ENCODE measurements at regions not wholly inside any gene's neighbourhood (a gene's known extent, or its start where the extent isn't known, plus 50 kb on each side); places are given as distances from the start of the nearest gene placed in this dataset.
"Not testable (repeated sequence)": the region's sequence is repeated elsewhere in the genome, so short reads cannot be mapped to it uniquely, and the experiment has no call there.

DNA sequence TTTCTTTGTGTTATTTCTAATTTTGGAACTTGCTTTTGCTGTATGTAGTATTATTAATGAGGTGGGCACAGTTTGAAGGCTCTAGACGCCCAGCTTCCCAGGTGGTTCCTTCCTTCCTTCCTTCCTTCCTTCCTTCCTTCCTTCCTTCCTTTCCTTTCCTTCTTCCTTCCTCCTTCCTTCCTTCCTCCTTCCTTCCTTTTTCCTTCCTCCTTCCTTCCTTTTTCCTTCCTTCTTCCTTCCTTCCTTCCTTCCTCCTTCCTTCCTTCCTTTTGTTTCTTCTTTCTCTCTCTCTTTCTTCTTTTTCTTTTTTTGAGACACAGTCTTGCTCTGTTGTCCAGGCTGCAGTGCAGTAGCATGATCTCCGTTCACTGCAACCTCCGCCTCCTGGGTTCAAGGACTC is 906.7 kb downstream of the AACS start:
- no peak for DNase-seq (ENCODE audit: low spot score)

DNA sequence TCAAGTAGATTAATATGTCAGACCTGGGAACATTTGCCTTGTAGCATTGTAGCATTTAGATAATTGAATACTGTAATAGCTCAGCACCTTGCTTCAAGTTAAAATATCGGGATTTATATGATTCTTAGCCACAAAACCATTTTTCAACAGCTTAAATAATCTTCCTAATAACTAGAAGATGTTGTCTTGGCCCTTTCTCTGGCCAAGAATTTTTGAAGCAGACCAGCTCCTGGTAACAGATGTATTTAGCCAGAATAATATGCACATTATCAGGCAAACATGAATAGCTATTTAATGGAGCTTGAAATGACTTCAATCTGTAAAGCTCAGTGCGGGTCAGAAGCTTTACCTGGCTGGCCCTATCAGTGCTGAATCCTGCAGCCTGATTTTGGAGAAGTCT is 913.1 kb downstream of the AACS start:
- DNase-seq (ENCODE audit: low spot score) = no peak

DNA sequence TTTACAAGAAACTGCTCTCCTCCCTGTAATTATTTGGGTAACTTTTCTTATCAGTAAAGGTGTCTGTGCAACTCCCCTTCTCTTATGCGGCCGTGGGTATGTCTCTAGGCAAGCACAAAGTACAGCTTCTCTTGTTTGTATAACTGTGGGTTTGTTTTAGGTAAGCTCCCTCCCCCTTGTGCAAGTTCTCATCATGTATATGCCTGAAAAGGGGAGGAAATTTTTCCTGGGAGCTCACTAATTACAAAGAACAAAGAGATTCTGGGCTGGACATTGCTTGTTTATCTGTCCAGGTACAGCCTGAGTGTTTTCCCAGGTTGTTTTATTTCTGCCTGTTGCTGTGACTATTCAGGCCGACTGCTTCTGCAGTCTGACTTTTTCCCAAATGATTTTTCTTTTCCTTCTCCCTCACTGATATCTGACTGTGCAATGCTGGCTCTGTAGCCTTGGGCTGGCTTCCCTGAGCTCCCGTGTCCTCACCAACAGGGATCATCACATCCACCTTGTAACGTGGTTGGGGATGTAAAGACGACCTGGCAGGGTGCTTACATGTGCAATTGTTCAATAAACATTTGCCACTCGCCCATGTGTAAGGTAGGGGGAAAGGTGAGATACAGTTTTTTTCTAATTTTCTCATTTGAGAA is 916.5 kb downstream of the AACS start:
- no peak for DNase-seq (ENCODE audit: low spot score)

DNA sequence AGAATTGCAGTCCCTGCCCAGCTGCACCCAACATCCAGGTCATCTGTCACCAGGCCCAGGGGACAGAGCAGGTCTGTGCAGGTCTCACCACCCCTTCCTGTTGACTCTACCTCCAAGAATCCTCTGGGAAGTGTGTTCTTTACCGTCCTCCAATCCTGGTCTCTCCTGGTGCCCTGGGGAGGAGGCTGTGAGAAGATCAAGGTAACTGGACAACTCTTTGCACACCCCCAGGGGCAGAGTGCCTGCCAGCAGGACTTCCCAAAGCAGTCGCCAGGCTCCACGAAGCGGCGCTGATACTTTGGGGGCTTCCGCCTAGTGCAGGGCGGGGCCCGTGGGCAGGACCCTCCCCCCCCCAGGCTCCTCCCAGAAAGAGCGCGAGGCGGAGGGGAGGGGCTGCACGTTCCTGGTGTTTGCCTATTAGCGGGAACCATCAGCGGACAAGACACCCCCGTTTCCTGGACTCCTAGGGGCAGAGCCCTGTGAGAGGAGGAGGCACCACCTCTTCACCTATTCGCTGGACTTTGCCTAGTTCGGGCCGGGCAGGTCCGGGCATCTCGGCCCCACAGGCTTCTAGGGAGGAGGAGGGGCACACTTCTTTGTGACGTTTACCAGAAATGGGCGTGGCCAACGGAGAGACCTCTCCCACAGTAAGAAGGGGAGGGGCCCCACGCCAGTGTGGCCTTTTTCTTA is 918.0 kb downstream of the AACS start:
- no peak for DNase-seq (ENCODE audit: low spot score)

DNA sequence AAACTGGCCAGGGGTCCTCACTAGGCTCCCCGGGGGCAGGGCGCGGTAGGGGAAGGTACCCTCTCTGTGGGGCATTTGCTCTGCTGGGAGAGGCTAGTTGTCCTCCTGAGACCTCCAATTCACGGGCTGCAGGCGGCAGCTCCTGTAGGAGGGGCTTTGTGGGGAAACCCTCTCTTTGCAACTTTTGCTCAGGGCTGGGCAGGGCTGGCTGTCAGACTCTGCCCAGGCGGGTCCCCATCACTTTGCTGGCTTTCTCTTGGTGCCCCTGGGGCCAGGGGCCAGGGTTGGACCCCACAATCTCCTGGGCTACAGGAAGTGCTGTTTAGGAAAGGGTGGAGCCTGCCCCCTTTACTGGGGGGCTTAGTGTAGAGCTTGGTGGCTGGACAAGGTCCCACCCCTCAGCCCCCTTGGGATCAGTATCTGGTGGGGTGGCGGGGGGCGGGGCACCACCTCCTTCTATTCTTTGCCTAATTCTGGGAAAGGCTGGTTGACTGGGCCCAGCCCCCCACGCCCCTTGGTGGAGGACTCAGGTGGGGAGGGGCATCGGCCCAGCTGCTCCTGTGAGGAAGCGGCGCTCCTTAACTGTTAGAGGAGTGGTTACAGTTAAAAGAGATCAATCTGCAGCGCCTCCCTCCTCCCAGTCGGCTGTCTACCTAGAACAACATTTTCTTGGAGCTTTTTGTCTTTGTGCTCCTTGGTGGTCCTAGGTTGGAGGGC is 918.7 kb downstream of the AACS start:
- DNase-seq (ENCODE audit: low spot score) = no peak

DNA sequence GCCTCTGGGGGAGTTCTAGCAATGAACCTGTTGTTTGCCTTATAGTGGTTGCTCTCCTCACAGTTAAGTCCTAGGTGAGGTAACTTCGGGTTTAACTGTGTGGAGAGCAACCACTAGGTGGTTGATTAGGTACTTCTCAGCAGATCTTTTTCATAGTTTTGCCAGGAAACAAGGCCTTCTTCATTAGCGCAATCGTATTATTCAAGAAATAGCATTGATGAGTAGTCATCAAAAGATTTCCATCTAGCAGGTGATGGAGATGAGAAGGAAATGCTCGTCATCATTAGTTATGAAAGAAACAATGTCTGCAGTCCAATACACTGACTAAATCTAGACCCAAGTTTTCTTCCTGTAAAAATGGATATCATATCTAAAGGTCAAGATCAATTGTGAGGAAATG is 923.3 kb downstream of the AACS start:
- no peak for DNase-seq (ENCODE audit: low spot score)

DNA sequence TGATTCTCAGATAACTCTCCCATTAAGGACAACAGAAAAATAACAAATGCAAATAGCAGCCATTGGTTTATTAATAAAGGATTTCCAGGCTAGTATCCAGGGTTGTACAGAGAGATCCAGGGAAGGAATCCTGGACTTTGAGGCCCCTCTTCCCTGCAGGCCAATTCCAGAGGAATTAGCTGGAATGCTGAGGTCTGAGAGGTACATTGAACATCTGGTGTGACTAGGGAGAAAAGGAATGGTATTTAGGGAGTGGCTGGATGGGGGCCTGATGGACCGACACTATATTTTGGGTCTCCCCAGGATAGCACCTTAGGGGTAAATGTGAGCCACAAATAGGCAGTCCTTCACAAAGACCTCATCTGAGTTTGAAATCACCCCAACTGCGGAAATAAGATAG is 924.5 kb downstream of the AACS start:
- DNase-seq (ENCODE audit: low spot score) = no peak

DNA sequence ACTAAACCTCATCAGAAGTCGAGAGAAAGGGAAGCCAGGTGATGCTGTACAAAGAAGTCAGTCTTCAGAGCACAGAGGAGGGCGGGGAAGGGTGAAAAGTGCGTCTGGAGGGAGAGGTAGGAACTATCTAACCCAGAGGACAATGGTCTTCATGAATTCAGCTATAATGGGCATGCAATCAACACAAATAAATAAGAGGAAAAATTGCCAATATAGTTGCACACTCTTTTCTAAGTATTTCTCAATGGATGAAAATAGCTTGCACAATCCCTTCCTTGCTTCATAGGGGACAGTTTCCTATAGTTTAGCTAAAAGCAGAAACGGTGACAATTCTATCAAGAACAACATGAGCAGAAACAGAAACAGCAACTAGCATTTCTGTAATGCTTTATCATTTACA is 931.2 kb downstream of the AACS start:
- no peak for DNase-seq (ENCODE audit: low spot score)

DNA sequence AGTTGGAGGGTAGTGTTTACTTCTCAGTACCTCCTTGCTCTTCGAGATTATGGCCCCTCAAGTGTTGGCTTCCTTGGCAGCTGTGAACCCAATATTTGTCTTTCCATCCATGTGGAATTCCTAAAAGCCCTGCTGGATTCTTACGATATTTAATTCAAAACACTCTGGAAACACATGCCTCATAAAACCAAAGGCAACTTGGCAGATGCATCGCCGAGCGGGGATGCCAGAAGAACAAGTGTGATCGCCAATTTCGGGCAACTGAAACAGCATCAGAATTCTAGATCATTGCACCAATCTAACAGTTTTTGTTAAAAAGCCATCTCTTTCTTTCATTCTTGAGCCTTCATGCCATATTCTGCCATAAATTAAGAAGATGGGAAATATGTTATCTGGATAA is 934.4 kb downstream of the AACS start:
- DNase-seq (ENCODE audit: low spot score) = no peak

DNA sequence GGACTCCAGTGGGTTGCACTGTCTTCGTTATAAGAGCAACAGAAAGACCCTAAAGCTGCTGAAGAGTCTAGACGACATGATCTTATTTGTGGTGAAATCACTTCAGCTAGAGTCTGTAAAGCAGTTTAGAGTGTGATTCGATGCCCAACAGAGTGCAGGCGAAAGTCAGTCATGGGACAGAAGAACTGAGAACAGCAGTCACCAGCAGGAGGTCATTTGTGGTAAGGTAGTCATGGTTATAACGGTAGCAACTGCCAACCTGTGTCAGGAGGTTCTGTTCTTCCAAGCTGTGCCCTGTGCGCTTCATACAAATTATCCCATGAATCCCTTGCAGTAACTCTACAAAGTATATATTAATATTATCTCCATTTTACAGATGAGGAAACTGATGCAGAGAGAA is 954.1 kb downstream of the AACS start:
- DNase-seq (ENCODE audit: low spot score) = no peak

DNA sequence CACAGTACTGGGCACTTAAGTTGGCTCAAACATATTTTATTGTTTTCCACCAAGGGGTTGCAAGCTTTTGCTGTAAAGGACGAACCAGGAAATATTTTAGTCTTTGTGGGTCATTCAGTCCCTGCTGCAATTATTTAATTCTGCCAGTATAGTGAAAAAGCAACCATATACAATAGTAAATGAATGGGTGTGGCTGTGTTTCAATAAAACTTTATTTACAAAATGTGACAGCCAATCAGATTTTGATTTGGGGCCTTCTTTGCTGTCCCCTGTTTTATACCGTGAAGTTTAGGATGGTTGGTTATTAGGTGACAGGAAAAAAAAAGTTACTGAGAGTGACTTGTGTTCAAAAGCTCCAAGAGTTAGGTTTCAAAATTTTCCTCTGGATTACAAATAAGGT is 956.4 kb downstream of the AACS start:
- DNase-seq (ENCODE audit: low spot score) = no peak

DNA sequence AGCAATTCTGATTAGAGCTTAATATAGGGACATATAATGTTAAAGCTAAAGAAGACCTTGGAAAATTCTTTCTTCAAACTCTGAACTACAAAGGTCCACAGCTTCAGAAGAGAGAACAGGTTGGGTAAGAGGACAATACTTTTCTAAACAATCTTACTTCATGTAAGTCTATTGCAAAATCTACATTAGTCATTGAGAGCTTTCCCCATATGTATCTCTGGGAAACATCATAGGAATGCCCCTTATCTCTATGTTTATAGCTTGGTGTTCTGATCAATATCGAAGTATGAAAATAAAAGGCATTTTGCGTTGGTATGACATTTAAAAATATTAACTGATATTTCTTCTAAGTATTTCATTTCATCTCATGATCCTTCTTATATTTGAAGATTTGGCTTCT is 962.6 kb downstream of the AACS start:
- DNase-seq (ENCODE audit: low spot score) = no peak

DNA sequence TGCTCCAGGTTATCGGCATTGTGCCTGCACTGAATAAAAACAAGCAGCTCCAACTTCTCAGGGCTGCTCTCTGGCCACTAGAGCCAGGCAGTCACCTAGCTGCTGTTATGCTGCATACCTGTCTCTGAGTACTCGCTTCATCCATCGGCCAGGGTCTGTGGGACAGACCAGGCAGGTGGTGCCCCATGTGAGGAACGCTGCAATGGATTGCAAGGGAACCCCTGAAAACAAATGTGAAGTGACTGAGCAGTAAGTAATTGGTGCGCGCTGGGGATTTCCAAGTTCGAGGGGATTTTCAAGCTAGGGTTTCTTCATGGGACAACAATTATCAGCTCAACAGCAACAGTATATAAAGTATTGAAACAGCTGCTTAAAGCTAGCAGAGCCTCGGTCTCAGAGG is 965.3 kb downstream of the AACS start:
- no peak for DNase-seq (ENCODE audit: low spot score)

DNA sequence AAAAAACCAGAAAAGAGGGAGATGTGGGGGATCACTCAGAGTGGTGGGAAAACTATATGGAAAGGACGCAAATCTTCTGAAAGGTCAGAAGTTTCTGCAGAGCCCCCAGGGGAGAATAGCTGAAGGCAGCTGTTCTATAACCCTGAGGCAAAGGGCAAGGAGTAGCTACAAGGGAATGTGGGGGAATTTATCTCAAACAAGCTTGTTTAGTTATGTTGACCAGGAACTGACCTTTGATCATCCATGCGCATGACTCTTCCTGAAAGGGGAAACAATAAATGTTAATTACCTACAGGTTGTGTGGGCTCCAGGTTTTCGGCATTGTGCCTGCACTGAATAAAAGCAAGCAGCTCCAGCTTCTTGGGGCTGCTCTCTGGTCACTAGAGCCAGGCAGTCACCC is 968.5 kb downstream of the AACS start:
- DNase-seq (ENCODE audit: low spot score) = no peak

DNA sequence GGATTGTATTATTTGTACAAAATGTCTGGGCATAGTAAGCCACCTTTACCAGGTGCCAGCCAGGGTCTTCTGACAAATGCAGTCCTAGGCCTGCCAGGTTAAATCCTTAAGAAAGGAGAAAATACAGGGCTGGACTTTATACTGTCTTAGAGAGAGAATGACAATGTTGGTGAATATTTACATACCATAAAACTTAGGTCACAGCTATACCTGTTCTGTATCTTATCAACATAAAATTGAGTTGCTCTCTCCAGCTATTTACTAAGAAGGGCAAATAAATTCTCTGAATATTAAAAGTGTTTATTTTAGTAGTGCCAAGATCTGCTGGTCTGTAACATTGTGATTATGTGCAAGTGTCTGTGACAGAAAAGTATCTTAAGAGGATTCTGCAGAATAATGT is 971.1 kb downstream of the AACS start:
- no peak for DNase-seq (ENCODE audit: low spot score)

DNA sequence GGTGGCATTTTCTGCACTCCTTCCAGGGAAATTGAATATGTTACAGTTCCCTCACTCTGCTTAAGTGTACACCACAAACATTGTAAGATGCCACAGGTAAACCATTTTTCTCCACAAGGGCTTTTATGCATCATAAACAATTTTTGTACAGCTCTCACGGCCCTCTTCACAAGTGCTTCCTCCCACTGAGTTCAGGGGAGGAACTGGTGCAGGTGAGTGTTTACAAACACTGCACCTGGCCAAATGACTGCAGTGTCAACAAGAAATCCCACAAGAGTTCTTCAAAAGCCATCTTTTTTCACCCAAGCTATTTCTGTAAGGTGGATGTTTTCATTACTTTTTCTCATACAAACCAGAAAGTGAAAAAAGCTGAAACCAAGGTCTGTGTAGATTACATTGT is 973.2 kb downstream of the AACS start:
- no peak for DNase-seq (ENCODE audit: low spot score)

DNA sequence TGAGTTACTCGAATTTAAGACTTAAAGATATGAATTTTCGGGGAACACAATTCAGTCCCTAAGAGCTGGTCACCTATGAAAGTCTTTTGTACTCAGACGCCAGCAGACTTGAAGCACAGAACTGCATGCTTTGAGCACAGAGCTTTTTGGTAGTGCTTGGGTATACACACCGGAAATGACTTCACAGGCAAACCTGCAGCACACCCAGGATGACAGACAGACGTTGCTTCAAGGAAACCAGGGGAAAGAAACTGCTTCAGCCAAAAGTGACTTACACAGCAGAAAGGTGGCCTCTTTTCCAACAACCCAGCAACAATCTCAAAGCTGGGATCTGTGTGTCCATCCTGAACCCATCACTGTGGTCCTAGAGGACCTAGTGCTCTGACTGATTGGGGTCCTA is 975.1 kb downstream of the AACS start:
- no peak for DNase-seq (ENCODE audit: low spot score)

DNA sequence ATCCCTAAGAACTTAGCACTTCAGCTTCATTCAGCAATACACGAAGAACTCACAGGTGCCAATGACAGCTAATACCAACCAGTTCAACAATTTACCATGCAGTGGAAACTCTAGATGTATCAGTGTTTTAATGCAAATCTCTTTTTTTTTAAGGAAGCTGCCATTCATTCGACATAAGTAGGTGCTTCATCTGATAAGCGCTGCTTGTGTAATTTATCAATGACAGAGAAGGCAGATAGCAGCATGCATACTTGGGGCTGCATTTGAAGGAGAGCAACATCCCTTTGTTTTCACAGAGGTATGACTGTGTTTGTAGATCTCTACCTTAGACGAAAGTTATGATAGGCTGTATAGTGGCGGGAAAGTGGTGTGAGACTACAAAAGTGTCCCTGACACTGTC is 977.1 kb downstream of the AACS start:
- DNase-seq (ENCODE audit: low spot score) = no peak

DNA sequence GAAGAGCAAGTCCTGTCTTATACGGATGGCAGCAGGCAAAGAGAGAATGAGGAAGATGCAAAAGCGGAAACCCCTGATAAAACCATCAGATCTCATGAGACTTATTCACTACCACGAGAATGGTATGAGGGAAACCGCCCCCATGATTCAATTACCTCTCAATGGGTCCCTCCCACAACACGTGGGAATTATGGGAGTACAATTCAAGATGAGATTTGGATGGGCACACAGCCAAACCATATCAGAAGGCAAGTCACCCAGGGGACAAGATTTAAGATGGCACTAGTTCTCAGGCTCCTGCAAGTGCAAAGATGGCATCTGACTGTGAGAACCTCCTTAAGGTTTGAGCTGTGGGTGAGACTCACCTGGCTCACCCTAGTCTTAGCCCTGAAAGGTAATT is 984.3 kb downstream of the AACS start:
- not testable (repeated sequence) for DNase-seq (ENCODE audit: low spot score)

DNA sequence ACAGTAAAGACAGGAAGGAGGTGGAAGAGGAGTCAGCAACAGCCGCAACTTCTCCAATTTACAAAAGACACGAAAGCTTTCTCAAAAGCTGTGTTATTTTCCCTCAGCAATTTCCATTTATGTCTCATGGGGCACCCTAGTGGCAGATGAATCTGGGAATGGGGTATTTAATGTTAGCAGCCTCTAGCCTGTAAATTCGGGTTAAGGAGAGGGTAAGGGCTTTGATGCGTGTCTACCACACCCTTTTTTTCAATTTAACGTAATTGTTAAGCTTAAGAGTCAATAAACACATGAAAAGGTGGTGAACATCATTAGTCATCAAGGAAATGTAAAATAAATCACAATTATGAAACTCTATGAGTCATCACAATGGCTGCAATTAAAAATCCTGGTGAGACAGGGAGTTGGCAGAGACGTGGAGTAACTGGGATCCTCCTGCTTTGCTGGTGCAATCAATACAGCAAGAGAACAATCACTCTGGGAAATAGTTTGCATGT is 986.4 kb downstream of the AACS start:
- no peak for DNase-seq (ENCODE audit: low spot score)

DNA sequence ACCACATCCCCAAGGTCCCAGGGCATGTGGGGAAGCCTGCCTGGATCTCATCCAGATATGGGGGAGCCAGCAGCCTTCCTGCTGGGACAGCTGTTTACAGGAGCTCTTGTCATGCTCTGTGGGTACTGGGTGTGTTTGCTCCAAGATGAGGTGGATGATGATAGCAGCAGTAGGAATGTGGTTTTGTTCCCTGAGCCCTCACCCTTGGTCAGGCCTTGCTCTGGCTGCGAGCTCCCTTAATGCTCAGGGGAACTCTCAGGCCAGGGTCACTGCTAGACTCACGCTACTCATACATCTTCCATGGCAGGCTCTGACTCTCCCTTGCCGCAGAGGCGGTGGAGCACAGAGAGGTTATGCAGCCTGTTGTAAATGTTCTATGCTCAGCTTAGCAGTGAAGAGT is 990.3 kb downstream of the AACS start:
- DNase-seq (ENCODE audit: low spot score) = no peak

DNA sequence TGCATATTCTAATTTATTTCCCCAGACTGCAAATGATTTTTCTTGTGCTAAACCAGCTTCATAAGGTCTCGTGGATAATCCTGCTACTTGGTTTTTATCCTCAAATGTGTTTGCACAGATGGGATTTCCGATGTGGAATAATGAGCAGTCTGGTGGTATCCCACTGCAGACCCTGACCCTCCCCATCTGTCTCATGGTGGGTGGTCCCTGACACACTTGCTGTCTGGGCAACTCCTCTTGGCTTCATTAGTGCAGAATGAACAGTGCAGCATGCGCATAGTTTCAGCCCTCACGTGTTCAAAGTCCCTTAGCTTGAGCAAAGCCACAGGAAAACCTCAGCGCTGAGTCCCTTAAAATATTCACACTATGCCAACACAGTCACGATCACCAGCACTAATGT is 996.5 kb downstream of the AACS start:
- DNase-seq (ENCODE audit: low spot score) = no peak

DNA sequence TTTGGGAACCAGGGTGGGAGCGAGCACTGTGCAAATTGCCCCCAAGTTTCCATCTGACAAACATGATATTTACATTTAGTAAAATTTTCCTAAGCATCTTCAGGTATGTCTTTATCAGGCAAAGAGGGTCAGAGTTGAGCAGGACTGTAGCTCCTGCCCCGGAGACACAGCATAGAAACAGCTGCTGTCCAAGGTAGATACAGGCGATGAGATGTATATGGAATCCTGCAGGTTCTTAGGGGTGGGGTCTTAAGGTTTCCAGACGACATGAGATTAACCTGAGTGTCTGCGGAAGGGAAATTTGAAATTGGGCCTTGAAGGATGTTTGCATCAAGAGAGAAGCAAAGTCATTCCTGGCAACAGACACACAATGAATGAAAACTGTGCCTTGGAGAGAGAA is 998.8 kb downstream of the AACS start:
- DNase-seq (ENCODE audit: low spot score) = no peak
